ENCODE measurements at regions not wholly inside any gene's neighbourhood (a gene's known extent, or its start where the extent isn't known, plus 50 kb on each side); places are given as distances from the start of the nearest gene placed in this dataset.

DNA sequence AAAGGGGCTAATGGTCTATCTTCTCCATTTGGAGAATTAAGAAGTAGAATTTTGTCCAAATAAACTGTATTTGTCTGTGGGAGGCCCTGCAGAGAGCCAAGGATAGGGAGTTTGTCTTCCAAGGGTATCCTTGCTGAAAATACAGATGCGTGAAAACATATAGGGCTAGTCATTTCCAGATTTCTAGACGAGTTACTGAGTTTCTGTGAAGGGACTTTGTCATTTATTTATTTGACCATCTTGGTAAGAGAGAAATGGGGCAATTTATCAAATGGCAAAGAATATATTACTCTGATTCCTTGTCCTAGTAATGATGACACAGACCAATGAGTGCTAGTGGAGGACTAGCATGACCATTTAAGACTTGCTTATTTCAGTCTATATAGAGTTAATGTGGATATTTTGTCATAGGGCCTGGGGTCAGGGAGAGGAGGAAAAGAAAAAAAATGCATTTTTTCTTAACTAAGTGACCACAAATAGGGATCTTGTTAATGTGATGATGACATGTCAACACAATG, 376.6 kb upstream of the ONECUT1 start:
- no peaks in the 10 kb centered on the region for H3K79me2 ChIP-seq (ENCODE audit: insufficient read depth, low read length)
- TF ChIP-seq EZH2 (IDR thresholded peaks at IDR 0.05; ENCODE audit: borderline replicate concordance, low read length) (no peak), CTCF (IDR thresholded peaks at IDR 0.05; ENCODE audit: low read length) (no peak)
- no peak overlapping the region for H3K27ac ChIP-seq (ENCODE audit: low read depth, low read length, poor library complexity, severe bottlenecking)
- no peaks in the 10 kb centered on the region for H3K4me1 ChIP-seq (ENCODE audit: insufficient read depth, low read length, severe bottlenecking)
- H3K9me2 ChIP-seq (ENCODE audit: low read depth, low read length) = no peaks in the 10 kb centered on the region
- no peaks in the 10 kb centered on the region for H3F3A ChIP-seq (ENCODE audit: insufficient read depth, low read length)
- no peak overlapping the region for H3K9ac ChIP-seq (ENCODE audit: low read length)
- no peaks in the 10 kb centered on the region for H3K36me3 ChIP-seq (ENCODE audit: insufficient read depth, low read length)
- no peak overlapping the region for H3K4me2 ChIP-seq (ENCODE audit: low read length)
- H3K9me3 ChIP-seq (ENCODE audit: low read length) = no peaks in the 10 kb centered on the region
- H4K20me1 ChIP-seq (ENCODE audit: insufficient read depth, low read length) = no peaks in the 10 kb centered on the region
- no peak overlapping the region for H2AFZ ChIP-seq (ENCODE audit: low read length)
- H3K4me3 ChIP-seq (ENCODE audit: low read depth, low read length, poor library complexity, severe bottlenecking) = no peak overlapping the region
- no peaks in the 10 kb centered on the region for H3K27me3 ChIP-seq (ENCODE audit: insufficient read depth, low read length)

DNA sequence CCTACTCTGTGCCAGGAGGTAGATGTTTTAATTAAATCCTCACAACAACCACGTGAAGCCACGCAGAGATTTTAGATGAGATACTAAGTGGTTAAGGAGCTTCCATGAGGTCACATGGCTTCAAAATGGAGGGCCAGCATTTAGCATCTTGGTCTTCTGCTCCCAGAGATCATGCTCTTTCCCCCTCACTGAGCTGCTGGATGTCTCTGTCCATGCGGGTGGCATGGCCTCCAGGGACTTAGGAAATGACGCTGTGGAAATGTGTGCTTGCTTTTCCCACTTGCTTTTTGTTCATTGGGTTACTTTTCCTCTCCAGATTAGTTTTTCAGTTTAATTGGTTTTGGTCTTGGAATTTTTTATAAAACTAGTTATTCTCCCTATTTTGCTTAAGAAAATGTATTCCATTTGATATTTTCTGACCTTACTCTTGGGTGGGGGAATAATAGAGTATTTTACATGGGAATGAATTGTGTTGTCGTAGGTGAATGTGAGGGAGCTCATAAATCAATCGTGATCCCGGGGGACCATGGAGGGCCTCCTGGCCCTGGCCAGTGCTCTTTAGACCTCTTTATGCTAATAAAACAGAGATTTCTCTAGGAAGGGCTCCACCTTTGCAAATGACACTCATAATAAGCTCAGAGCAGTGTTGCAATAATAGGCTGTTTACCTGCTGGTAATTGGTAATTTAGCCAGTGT, 376.0 kb upstream of the ONECUT1 start:
- H3K36me3 ChIP-seq (ENCODE audit: insufficient read depth, low read length) = no peaks in the 10 kb centered on the region
- H3K4me1 ChIP-seq (ENCODE audit: insufficient read depth, low read length, severe bottlenecking) = no peaks in the 10 kb centered on the region
- H3K79me2 ChIP-seq (ENCODE audit: insufficient read depth, low read length) = no peaks in the 10 kb centered on the region
- no peak for TF ChIP-seq CTCF (IDR thresholded peaks at IDR 0.05; ENCODE audit: low read length)
- TF ChIP-seq EZH2 (IDR thresholded peaks at IDR 0.05; ENCODE audit: borderline replicate concordance, low read length) = no peak
- no peak overlapping the region for H3K27ac ChIP-seq (ENCODE audit: low read depth, low read length, poor library complexity, severe bottlenecking)
- no peaks in the 10 kb centered on the region for H3K9me2 ChIP-seq (ENCODE audit: low read depth, low read length)
- H3K9me3 ChIP-seq (ENCODE audit: low read length) = no peaks in the 10 kb centered on the region
- H2AFZ ChIP-seq (ENCODE audit: low read length) = no peak overlapping the region
- no peaks in the 10 kb centered on the region for H4K20me1 ChIP-seq (ENCODE audit: insufficient read depth, low read length)
- no peak overlapping the region for H3K9ac ChIP-seq (ENCODE audit: low read length)
- no peaks in the 10 kb centered on the region for H3K27me3 ChIP-seq (ENCODE audit: insufficient read depth, low read length)
- H3F3A ChIP-seq (ENCODE audit: insufficient read depth, low read length) = no peaks in the 10 kb centered on the region
- H3K4me3 ChIP-seq (ENCODE audit: low read depth, low read length, poor library complexity, severe bottlenecking) = no peak overlapping the region
- no peak overlapping the region for H3K4me2 ChIP-seq (ENCODE audit: low read length)

DNA sequence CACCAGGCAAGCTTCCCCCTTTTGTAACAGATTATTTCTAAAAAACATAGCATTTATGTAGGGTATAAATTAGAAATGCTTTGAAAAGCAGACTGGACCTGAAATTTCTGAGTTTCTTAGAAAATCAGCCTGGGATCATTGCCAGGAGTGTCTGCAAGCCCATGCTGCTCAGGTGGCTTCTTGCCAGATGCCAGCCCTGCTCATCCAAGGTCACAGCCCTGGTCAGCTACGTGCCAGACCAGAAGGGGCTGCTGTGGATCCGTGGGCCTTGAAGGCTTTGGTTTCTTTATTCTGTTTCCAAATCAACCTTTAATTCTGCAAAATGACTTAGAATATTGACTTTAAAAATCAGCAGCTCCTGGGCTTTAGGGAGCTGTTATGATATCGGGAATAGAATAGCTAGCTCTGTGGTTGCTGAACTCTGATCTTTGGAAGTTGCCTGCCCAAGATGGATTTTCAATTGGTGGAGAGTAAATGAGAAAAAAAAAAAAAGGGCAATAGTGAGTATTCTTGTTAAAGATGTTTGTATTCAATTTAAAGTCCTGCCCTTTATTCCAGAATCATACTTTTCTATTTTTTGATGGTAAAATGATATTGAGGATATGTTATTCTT, 370.1 kb upstream of the ONECUT1 start:
- no peak overlapping the region for H2AFZ ChIP-seq (ENCODE audit: low read length)
- H3K4me2 ChIP-seq (ENCODE audit: low read length) = no peak overlapping the region
- no peaks in the 10 kb centered on the region for H3K4me1 ChIP-seq (ENCODE audit: insufficient read depth, low read length, severe bottlenecking)
- no peak overlapping the region for H3K9ac ChIP-seq (ENCODE audit: low read length)
- no peaks in the 10 kb centered on the region for H3K27me3 ChIP-seq (ENCODE audit: insufficient read depth, low read length)
- H3K9me2 ChIP-seq (ENCODE audit: low read depth, low read length) = no peaks in the 10 kb centered on the region
- no peaks in the 10 kb centered on the region for H3F3A ChIP-seq (ENCODE audit: insufficient read depth, low read length)
- no peaks in the 10 kb centered on the region for H3K36me3 ChIP-seq (ENCODE audit: insufficient read depth, low read length)
- no peaks in the 10 kb centered on the region for H4K20me1 ChIP-seq (ENCODE audit: insufficient read depth, low read length)
- no peak overlapping the region for H3K4me3 ChIP-seq (ENCODE audit: low read depth, low read length, poor library complexity, severe bottlenecking)
- TF ChIP-seq CTCF (IDR thresholded peaks at IDR 0.05; ENCODE audit: low read length) (no peak), EZH2 (IDR thresholded peaks at IDR 0.05; ENCODE audit: borderline replicate concordance, low read length) (no peak)
- H3K27ac ChIP-seq (ENCODE audit: low read depth, low read length, poor library complexity, severe bottlenecking) = no peak overlapping the region
- H3K9me3 ChIP-seq (ENCODE audit: low read length) = no peaks in the 10 kb centered on the region
- H3K79me2 ChIP-seq (ENCODE audit: insufficient read depth, low read length) = no peaks in the 10 kb centered on the region

Measured in OCI-LY1 (cell line).